WTC11 (cell line): ENCODE measurements at regions not wholly inside any gene's neighbourhood (a gene's known extent, or its start where the extent isn't known, plus 50 kb on each side); places are given as distances from the start of the nearest gene placed in this dataset.

Experiments
- ATF1 ChIP-seq: sonication (generic); formaldehyde crosslinking; IDR thresholded peaks from 2 replicates; pipeline ENCODE4 v1.8.1; 2023; ENCODE audit warnings: mild to moderate bottlenecking, moderate library complexity, missing genetic modification reagents
- CREM ChIP-seq: sonication (generic); formaldehyde crosslinking; IDR thresholded peaks from 2 replicates; pipeline ENCODE4 v1.8.1; 2022; ENCODE audit warnings: mild to moderate bottlenecking, missing genetic modification reagents, moderate library complexity
- HMGXB4 ChIP-seq: sonication (generic); formaldehyde crosslinking; IDR thresholded peaks from 2 replicates; pipeline ENCODE4 v1.8.1; 2023; ENCODE audit warnings: mild to moderate bottlenecking, moderate library complexity, missing genetic modification reagents
- SOX15 ChIP-seq: fragments of 250-450 bp; sonication (Bioruptor Pico); IDR thresholded peaks from 2 replicates; pipeline ENCODE4 v1.9.0; 2021; ENCODE audit warnings: mild to moderate bottlenecking
- TP53 ChIP-seq: sonication (generic); formaldehyde crosslinking; IDR thresholded peaks from 2 replicates; pipeline ENCODE4 v1.8.1; 2023; ENCODE audit warnings: mild to moderate bottlenecking, missing genetic modification reagents
- ZNF512 ChIP-seq: sonication (generic); formaldehyde crosslinking; IDR thresholded peaks from 2 replicates; pipeline ENCODE4 v1.8.1; 2022; ENCODE audit warnings: missing genetic modification reagents, borderline replicate concordance
- TF ChIP-seq, protein P1 (sequence below): fragments of 200-600 bp; IDR thresholded peaks from 2 replicates; pipeline ENCODE4 v1.8.0; 2022; ENCODE audit warnings: antibody characterized with exemption
- TF ChIP-seq, protein P2 (sequence below): fragments of 250-450 bp; sonication (Bioruptor Pico); IDR thresholded peaks from 2 replicates; pipeline ENCODE4 v1.9.0; 2021; ENCODE audit warnings: mild to moderate bottlenecking, borderline replicate concordance
- TF ChIP-seq, protein P3 (sequence below): sonication (generic); formaldehyde crosslinking; IDR thresholded peaks from 2 replicates; pipeline ENCODE4 v1.8.0; 2022; ENCODE audit warnings: mild to moderate bottlenecking, missing genetic modification reagents

DNA sequence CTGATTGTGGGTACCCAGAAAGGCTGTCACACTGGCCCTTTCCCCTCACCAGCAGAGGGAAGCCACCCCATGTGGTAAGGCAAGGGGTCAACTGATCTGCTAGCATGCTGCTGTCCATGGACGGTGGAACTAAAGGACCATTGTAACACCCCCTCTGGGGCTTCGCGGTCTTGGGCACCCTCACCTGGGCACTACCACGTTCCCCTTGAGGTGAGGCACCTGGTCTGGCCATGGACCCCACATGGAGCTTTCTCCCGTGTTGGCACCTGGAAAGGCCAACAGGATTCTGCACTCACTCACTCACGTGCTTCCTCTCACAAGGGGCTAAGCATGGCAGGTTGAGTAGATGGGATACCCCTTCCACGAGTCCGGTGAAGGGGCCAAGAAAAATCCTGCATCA lies 72.0 kb upstream of the RFX3 start:
- TF ChIP-seq TP53 (CRISPR knock-in tag) = no peak
- TF ChIP-seq ZNF512 = no peak
- TF ChIP-seq, protein P1, sequence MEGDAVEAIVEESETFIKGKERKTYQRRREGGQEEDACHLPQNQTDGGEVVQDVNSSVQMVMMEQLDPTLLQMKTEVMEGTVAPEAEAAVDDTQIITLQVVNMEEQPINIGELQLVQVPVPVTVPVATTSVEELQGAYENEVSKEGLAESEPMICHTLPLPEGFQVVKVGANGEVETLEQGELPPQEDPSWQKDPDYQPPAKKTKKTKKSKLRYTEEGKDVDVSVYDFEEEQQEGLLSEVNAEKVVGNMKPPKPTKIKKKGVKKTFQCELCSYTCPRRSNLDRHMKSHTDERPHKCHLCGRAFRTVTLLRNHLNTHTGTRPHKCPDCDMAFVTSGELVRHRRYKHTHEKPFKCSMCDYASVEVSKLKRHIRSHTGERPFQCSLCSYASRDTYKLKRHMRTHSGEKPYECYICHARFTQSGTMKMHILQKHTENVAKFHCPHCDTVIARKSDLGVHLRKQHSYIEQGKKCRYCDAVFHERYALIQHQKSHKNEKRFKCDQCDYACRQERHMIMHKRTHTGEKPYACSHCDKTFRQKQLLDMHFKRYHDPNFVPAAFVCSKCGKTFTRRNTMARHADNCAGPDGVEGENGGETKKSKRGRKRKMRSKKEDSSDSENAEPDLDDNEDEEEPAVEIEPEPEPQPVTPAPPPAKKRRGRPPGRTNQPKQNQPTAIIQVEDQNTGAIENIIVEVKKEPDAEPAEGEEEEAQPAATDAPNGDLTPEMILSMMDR = no peak
- TF ChIP-seq CREM (CRISPR knock-in tag) = no peak
- TF ChIP-seq HMGXB4 (CRISPR knock-in tag) = no peak
- TF ChIP-seq, protein P2, sequence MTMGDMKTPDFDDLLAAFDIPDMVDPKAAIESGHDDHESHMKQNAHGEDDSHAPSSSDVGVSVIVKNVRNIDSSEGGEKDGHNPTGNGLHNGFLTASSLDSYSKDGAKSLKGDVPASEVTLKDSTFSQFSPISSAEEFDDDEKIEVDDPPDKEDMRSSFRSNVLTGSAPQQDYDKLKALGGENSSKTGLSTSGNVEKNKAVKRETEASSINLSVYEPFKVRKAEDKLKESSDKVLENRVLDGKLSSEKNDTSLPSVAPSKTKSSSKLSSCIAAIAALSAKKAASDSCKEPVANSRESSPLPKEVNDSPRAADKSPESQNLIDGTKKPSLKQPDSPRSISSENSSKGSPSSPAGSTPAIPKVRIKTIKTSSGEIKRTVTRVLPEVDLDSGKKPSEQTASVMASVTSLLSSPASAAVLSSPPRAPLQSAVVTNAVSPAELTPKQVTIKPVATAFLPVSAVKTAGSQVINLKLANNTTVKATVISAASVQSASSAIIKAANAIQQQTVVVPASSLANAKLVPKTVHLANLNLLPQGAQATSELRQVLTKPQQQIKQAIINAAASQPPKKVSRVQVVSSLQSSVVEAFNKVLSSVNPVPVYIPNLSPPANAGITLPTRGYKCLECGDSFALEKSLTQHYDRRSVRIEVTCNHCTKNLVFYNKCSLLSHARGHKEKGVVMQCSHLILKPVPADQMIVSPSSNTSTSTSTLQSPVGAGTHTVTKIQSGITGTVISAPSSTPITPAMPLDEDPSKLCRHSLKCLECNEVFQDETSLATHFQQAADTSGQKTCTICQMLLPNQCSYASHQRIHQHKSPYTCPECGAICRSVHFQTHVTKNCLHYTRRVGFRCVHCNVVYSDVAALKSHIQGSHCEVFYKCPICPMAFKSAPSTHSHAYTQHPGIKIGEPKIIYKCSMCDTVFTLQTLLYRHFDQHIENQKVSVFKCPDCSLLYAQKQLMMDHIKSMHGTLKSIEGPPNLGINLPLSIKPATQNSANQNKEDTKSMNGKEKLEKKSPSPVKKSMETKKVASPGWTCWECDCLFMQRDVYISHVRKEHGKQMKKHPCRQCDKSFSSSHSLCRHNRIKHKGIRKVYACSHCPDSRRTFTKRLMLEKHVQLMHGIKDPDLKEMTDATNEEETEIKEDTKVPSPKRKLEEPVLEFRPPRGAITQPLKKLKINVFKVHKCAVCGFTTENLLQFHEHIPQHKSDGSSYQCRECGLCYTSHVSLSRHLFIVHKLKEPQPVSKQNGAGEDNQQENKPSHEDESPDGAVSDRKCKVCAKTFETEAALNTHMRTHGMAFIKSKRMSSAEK (CRISPR knock-in tag) = no peak
- TF ChIP-seq SOX15 = no peak
- TF ChIP-seq, protein P3, sequence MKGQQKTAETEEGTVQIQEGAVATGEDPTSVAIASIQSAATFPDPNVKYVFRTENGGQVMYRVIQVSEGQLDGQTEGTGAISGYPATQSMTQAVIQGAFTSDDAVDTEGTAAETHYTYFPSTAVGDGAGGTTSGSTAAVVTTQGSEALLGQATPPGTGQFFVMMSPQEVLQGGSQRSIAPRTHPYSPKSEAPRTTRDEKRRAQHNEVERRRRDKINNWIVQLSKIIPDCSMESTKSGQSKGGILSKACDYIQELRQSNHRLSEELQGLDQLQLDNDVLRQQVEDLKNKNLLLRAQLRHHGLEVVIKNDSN (CRISPR knock-in tag) = no peak
- TF ChIP-seq ATF1 (CRISPR knock-in tag) = no peak
